ENCODE measurements at regions not wholly inside any gene's neighbourhood (a gene's known extent, or its start where the extent isn't known, plus 50 kb on each side); places are given as distances from the start of the nearest gene placed in this dataset.

DNA sequence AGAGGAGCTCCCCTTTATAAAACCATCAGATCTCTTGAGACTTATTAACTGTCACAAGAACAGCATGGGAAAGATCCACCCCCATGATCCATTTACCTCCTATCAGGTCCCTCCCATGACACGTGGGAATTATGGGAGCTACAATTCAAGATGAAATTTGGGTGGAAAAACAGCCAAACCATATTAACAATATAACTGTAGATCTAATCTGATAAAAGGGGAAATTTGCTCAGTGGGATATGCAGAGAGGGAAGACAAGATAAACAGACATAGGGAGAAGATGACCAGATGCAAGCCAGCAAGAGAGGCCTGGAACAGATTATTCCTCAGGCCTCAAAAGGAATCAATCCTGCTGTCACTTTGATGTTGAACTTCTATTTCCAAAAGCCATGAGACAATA, 841.5 kb downstream of the LRRIQ3 start:
- Histone ChIP-seq H3K4me3 (ENCODE audit: low read depth, low read length) (no peak overlapping the region), H3K36me3 (ENCODE audit: control insufficient read depth, insufficient read depth, low read length) (no peaks in the 10 kb centered on the region), H3K27me3 (replicated peaks; ENCODE audit: control insufficient read depth, insufficient read depth, low read length) (no peaks in the 10 kb centered on the region), H3K4me1 (no peaks in the 10 kb centered on the region), H3K9me3 (no peaks in the 10 kb centered on the region)
- intact Hi-C loops (cut with micrococcal nuclease; ENCODE audit: unreplicated experiment), result no loop called here
- H3K4me1 Mint-ChIP-seq (ENCODE audit: low read depth, unreplicated experiment), result no peaks in the 10 kb centered on the region
- H3K36me3 Mint-ChIP-seq (ENCODE audit: insufficient read depth, unreplicated experiment), result no peaks in the 10 kb centered on the region
- ChIA-PET POLR2A (no interaction called here), CTCF (no interaction called here)
- peaks cover 6% of the 10 kb centered on the region for H3K27me3 Mint-ChIP-seq (ENCODE audit: insufficient read depth, unreplicated experiment)
- BruUV-seq (replicated peaks), result no TSS peak
- no peaks in the 10 kb centered on the region for H3K9me3 Mint-ChIP-seq (ENCODE audit: unreplicated experiment)
- no peak overlapping the region for H3K27ac Mint-ChIP-seq (ENCODE audit: unreplicated experiment)
- no peak overlapping the region for H3K4me3 Mint-ChIP-seq (ENCODE audit: unreplicated experiment)
- TF ChIP-seq, protein P1, sequence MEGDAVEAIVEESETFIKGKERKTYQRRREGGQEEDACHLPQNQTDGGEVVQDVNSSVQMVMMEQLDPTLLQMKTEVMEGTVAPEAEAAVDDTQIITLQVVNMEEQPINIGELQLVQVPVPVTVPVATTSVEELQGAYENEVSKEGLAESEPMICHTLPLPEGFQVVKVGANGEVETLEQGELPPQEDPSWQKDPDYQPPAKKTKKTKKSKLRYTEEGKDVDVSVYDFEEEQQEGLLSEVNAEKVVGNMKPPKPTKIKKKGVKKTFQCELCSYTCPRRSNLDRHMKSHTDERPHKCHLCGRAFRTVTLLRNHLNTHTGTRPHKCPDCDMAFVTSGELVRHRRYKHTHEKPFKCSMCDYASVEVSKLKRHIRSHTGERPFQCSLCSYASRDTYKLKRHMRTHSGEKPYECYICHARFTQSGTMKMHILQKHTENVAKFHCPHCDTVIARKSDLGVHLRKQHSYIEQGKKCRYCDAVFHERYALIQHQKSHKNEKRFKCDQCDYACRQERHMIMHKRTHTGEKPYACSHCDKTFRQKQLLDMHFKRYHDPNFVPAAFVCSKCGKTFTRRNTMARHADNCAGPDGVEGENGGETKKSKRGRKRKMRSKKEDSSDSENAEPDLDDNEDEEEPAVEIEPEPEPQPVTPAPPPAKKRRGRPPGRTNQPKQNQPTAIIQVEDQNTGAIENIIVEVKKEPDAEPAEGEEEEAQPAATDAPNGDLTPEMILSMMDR (IDR thresholded peaks at IDR 0.05; ENCODE audit: insufficient read depth in 1 of 2, low read depth in 1 of 2, low read length in 1 of 2, severe bottlenecking in 1 of 2, unreplicated experiment in 1 of 2), result no peak
- DNase-seq, result no peak

DNA sequence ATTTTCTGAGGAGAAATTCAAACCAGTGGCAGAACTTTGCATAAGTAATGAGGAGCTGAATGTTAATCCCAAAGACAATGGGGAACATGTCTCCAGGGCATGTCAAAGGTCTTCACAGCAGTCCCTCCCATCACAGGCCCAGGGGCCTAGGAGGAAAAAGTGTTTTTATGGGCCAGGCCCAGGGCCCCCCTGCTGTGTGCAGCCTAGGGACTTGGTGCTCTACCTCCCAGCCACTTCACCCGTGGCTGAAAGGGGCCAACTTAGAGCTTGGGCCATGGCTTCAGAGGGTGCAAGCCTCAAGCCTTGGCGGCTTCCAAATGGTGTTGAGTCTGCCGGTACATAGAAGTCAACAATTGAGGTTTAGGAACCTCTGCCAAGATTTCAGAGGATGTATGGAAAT, 854.0 kb downstream of the LRRIQ3 start:
- Histone ChIP-seq H3K36me3 (ENCODE audit: control insufficient read depth, insufficient read depth, low read length) (no peaks in the 10 kb centered on the region), H3K9me3 (no peaks in the 10 kb centered on the region), H3K27me3 (replicated peaks; ENCODE audit: control insufficient read depth, insufficient read depth, low read length) (no peaks in the 10 kb centered on the region), H3K4me1 (no peaks in the 10 kb centered on the region), H3K4me3 (ENCODE audit: low read depth, low read length) (no peak overlapping the region)
- DNase-seq, result no peak
- CTCF ChIA-PET, result no interaction called here
- Mint-ChIP-seq H3K4me3 (ENCODE audit: unreplicated experiment) (no peak overlapping the region), H3K36me3 (ENCODE audit: insufficient read depth, unreplicated experiment) (no peaks in the 10 kb centered on the region), H3K27me3 (ENCODE audit: insufficient read depth, unreplicated experiment) (no peaks in the 10 kb centered on the region), H3K9me3 (ENCODE audit: unreplicated experiment) (no peaks in the 10 kb centered on the region), H3K27ac (ENCODE audit: unreplicated experiment) (no peak overlapping the region), H3K4me1 (ENCODE audit: low read depth, unreplicated experiment) (no peaks in the 10 kb centered on the region)
- POLR2A ChIA-PET, result no interaction called here
- no TSS peak for BruUV-seq (replicated peaks)
- TF ChIP-seq, protein P1 (IDR thresholded peaks at IDR 0.05; ENCODE audit: insufficient read depth in 1 of 2, low read depth in 1 of 2, low read length in 1 of 2, severe bottlenecking in 1 of 2, unreplicated experiment in 1 of 2), result no peak
- intact Hi-C loops (cut with micrococcal nuclease; ENCODE audit: unreplicated experiment), result no loop called here

DNA sequence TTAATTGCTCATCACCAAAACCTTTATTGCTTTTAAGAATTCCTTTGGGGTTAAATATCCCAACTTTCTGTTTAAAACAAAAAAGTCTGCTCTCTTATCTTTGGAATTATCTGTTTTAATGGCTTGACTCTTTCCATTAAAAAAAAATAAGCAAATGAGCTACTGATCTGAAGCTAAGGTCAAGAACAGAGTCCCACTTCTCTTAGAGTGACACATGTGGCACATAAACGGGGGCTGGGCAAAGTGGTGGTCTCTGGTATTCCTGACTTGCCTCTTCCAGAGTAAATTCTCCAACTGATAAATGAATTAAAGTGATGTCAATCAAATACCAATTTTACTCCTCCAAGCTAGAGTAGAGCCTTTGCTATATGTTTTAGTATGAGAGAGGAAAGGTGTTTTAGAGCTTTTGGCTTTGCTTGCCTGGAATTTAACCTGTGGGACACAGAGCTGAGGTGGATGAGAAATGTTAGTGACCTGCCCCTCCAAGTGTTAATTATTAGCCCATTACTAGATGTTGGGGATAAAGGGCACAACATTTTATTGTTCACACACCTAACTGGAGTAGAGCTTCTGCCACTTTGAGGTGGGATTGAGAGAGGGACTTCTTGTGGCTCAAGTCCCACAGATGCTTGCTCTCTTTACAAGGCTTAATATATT, 864.0 kb downstream of the LRRIQ3 start:
- H3K9me3 ChIP-seq, result no peaks in the 10 kb centered on the region
- intact Hi-C loops (cut with micrococcal nuclease; ENCODE audit: unreplicated experiment), result no loop called here
- BruUV-seq (replicated peaks), result no TSS peak
- Mint-ChIP-seq H3K4me3 (ENCODE audit: unreplicated experiment) (no peak overlapping the region), H3K27ac (ENCODE audit: unreplicated experiment) (no peak overlapping the region), H3K27me3 (ENCODE audit: insufficient read depth, unreplicated experiment) (no peaks in the 10 kb centered on the region), H3K9me3 (ENCODE audit: unreplicated experiment) (peaks cover 24% of the 10 kb centered on the region), H3K4me1 (ENCODE audit: low read depth, unreplicated experiment) (no peaks in the 10 kb centered on the region), H3K36me3 (ENCODE audit: insufficient read depth, unreplicated experiment) (no peaks in the 10 kb centered on the region)
- no peaks in the 10 kb centered on the region for H3K36me3 ChIP-seq (ENCODE audit: control insufficient read depth, insufficient read depth, low read length)
- TF ChIP-seq, protein P1 (IDR thresholded peaks at IDR 0.05; ENCODE audit: insufficient read depth in 1 of 2, low read depth in 1 of 2, low read length in 1 of 2, severe bottlenecking in 1 of 2, unreplicated experiment in 1 of 2), result no peak
- DNase-seq, result no peak
- no peaks in the 10 kb centered on the region for H3K4me1 ChIP-seq
- CTCF ChIA-PET, result no interaction called here
- POLR2A ChIA-PET, result no interaction called here
- H3K4me3 ChIP-seq (ENCODE audit: low read depth, low read length), result no peak overlapping the region
- no peaks in the 10 kb centered on the region for H3K27me3 ChIP-seq (replicated peaks; ENCODE audit: control insufficient read depth, insufficient read depth, low read length)
